MM.1S (cell line): ENCODE measurements at regions not wholly inside any gene's neighbourhood (a gene's known extent, or its start where the extent isn't known, plus 50 kb on each side); places are given as distances from the start of the nearest gene placed in this dataset.

Experiments used
- CTCF ChIP-seq: fragments of 300-600 bp; sonication (generic); IDR thresholded peaks from 2 replicates; pipeline ENCODE4 v1.5.1; 2016; ENCODE audit warnings: antibody characterized with exemption, low read length, mixed read lengths
- EZH2 ChIP-seq: fragments of 300-600 bp; sonication (generic); optimal IDR thresholded peaks from 2 replicates; pipeline ENCODE3; 2017; ENCODE audit warnings: low read depth, mild to moderate bottlenecking, antibody characterized with exemption, low read length, mixed read lengths

GRCh38 chr18:57210716-57211411 is 64.0 kb downstream of the BOD1L2 start:
- no peak for TF ChIP-seq CTCF
- no peak for TF ChIP-seq EZH2
